Right forelimb (tissue), 1 donor: ENCODE measurements at regions not wholly inside any gene's neighbourhood (a gene's known extent, or its start where the extent isn't known, plus 50 kb on each side); places are given as distances from the start of the nearest gene placed in this dataset.

Experiments used
- DNase-seq: peaks from one replicate; pipeline ENCODE4 v3.0.0-alpha.2; 2018

GRCh38 chr3:3628676-3629328 is 170.4 kb upstream of the LRRN1 start:
- no peak for DNase-seq

GRCh38 chr3:3627114-3627513 is 172.1 kb upstream of the LRRN1 start:
- DNase-seq, result no peak

GRCh38 chr3:3625544-3626271 is 173.5 kb upstream of the LRRN1 start:
- DNase-seq, result no peak

GRCh38 chr3:3619815-3620214 is 179.4 kb upstream of the LRRN1 start:
- no peak for DNase-seq

GRCh38 chr3:3618623-3619022 is 180.6 kb upstream of the LRRN1 start:
- DNase-seq, result no peak

GRCh38 chr3:3615533-3615932 is 183.7 kb upstream of the LRRN1 start:
- DNase-seq, result no peak

GRCh38 chr3:3610581-3611298 is 188.5 kb upstream of the LRRN1 start:
- no peak for DNase-seq

- no peak for DNase-seq
These were observed 192.9 kb upstream of the LRRN1 start for GRCh38 chr3:3606321-3606720.

GRCh38 chr3:3605226-3605625 is 194.0 kb upstream of the LRRN1 start:
- no peak for DNase-seq

GRCh38 chr3:3603351-3603750 is 195.9 kb upstream of the LRRN1 start:
- DNase-seq, result no peak

- DNase-seq, result no peak
These were observed 198.4 kb upstream of the LRRN1 start for GRCh38 chr3:3600665-3601340.

GRCh38 chr3:3599016-3599415 is 200.2 kb upstream of the LRRN1 start:
- no peak for DNase-seq

GRCh38 chr3:3594986-3595385 is 204.2 kb upstream of the LRRN1 start:
- DNase-seq, result no peak

GRCh38 chr3:3589715-3590130 is 209.5 kb upstream of the LRRN1 start:
- no peak for DNase-seq

GRCh38 chr3:3587647-3587972 is 211.6 kb upstream of the LRRN1 start:
- no peak for DNase-seq

- no peak for DNase-seq
These were observed 212.2 kb upstream of the LRRN1 start for GRCh38 chr3:3586843-3587646.

- no peak for DNase-seq
These were observed 212.9 kb upstream of the LRRN1 start for GRCh38 chr3:3586336-3586735.

GRCh38 chr3:3579658-3580057 is 219.6 kb upstream of the LRRN1 start:
- no peak for DNase-seq

- DNase-seq, result no peak
These were observed 220.5 kb upstream of the LRRN1 start for GRCh38 chr3:3578718-3579117.

- no peak for DNase-seq
These were observed 221.4 kb upstream of the LRRN1 start for GRCh38 chr3:3577823-3578222.

- no peak for DNase-seq
These were observed 225.9 kb upstream of the LRRN1 start for GRCh38 chr3:3573341-3573740.

GRCh38 chr3:3560591-3561311 is 238.5 kb upstream of the LRRN1 start:
- no peak for DNase-seq
